HCT116 (cell line): ENCODE measurements at regions not wholly inside any gene's neighbourhood (a gene's known extent, or its start where the extent isn't known, plus 50 kb on each side); places are given as distances from the start of the nearest gene placed in this dataset.

Experiments used
- ATAC-seq: fragments of 200-7000 bp; cut with Tn5 transposase; 2 replicates; pipeline ENCODE4 v1.9.1; 2020; ENCODE audit warnings: mild to moderate bottlenecking, moderate library complexity
- BruUV-seq: library from RNA; stranded (reverse); fragments of 400-500 nt; replicated peaks from 2 replicates; lab custom pipeline; 2021; lab: Mats Ljungman, UMichigan
- CTCF ChIA-PET: fragments of 300-600 bp; sonication (Branson Sonifier 250); formaldehyde crosslinking; loops from one replicate; lab custom pipeline; 2021; ENCODE audit warnings: antibody characterized with exemption; lab: Charles Lee
- POLR2A ChIA-PET: fragments of 300-600, 350-600 bp; sonication (Branson Sonifier 250); formaldehyde crosslinking; loops from one replicate; lab custom pipeline; 2021; ENCODE audit warnings: antibody characterized with exemption; lab: Charles Lee
- RAD21 ChIA-PET, 2 experiments: fragments of 300-600 bp; sonication (Branson Sonifier 250); formaldehyde crosslinking; loops; one replicate each; lab custom pipeline; 2023; ENCODE audit warnings: low total read pairs in 2 of 2; ENCODE audit not compliant: uncharacterized antibody in 2 of 2, unreplicated experiment in 2 of 2, low non-redundant PET in 1 of 2; lab: Charles Lee
- DNase-seq: peaks from one replicate; pipeline ENCODE4 v3.0.0-alpha.2; 2010; ENCODE audit warnings: low read depth, low spot score
- H2AFZ ChIP-seq: fragments of 200-600 bp; shearing (Covaris generic), sonication (generic); 2 replicates; pipeline ENCODE4 v1.6.1; 2017; ENCODE audit warnings: low read depth, mixed run types, mixed read lengths, antibody characterized with exemption, low read length; ENCODE audit not compliant: poor library complexity, severe bottlenecking
- H3K27ac ChIP-seq: 2 replicates; pipeline ENCODE4 v1.5.1; 2012; ENCODE audit warnings: low read depth, low read length
- H3K27me3 ChIP-seq: fragments of 200-600 bp; sonication (generic); 2 replicates; pipeline ENCODE4 v1.6.1; 2016; ENCODE audit warnings: mixed run types, low read length, mixed read lengths; ENCODE audit not compliant: insufficient read depth
- H3K36me3 ChIP-seq, 2 experiments: fragments of 200-500 bp in 1 of 2; fragments of 200-600 bp in 1 of 2; sonication (Bioruptor generic) in 1 of 2; sonication (generic) in 1 of 2; 2 replicates each; pipeline versions ENCODE4 v1.5.1 to v1.6.1; 2014 to 2016; ENCODE audit warnings: low read length in 2 of 2, inconsistent platforms in 1 of 2, mixed read lengths in 1 of 2, mixed run types in 1 of 2; ENCODE audit not compliant: insufficient read depth in 2 of 2, control insufficient read depth in 1 of 2
- H3K4me1 ChIP-seq, 2 experiments: fragments of 200-600 bp in 1 of 2; sonication (generic) in 1 of 2; 2 replicates each; pipeline versions ENCODE4 v1.5.1 to v1.6.1; 2012 to 2017; ENCODE audit warnings: low read length in 2 of 2, inconsistent platforms in 1 of 2, mild to moderate bottlenecking in 1 of 2, mixed read lengths in 1 of 2, mixed run types in 1 of 2, moderate library complexity in 1 of 2; ENCODE audit not compliant: insufficient read depth in 2 of 2, control insufficient read depth in 1 of 2
- H3K4me2 ChIP-seq: fragments of 200-600 bp; sonication (generic); 2 replicates; pipeline ENCODE4 v1.6.1; 2017; ENCODE audit warnings: mixed run types, low read length, mixed read lengths
- H3K4me3 ChIP-seq, 2 experiments: fragments of 200-600 bp in 1 of 2; sonication (generic) in 1 of 2; replicated peaks in 1 of 2; 2 replicates each; pipeline ENCODE4 v1.5.1; 2011 to 2016; ENCODE audit warnings: low read length in 2 of 2, control low read depth in 1 of 2, low read depth in 1 of 2, mild to moderate bottlenecking in 1 of 2, mixed read lengths in 1 of 2, mixed run types in 1 of 2
- H3K79me2 ChIP-seq: fragments of 200-600 bp; sonication (generic); 2 replicates; pipeline ENCODE4 v1.6.1; 2017; ENCODE audit warnings: mild to moderate bottlenecking, mixed run types, low read length, moderate library complexity, mixed read lengths; ENCODE audit not compliant: insufficient read depth
- H3K9ac ChIP-seq: fragments of 200-600 bp; sonication (generic); 2 replicates; pipeline ENCODE4 v1.6.1; 2016; ENCODE audit warnings: low read length, mixed read lengths
- H3K9me2 ChIP-seq: fragments of 200-600 bp; sonication (generic), shearing (Covaris generic); 2 replicates; pipeline ENCODE4 v1.6.1; 2017; ENCODE audit warnings: mixed run types, mild to moderate bottlenecking, moderate library complexity; ENCODE audit not compliant: insufficient read depth
- H3K9me3 ChIP-seq, 2 experiments: fragments of 200-500 bp in 1 of 2; fragments of 200-600 bp in 1 of 2; sonication (Bioruptor generic) in 1 of 2; sonication (generic) in 1 of 2; 2 replicates each; pipeline ENCODE4 v1.6.1; 2014 to 2017; ENCODE audit warnings: low read length in 2 of 2, mixed read lengths in 2 of 2, inconsistent platforms in 1 of 2, low read depth in 1 of 2, mild to moderate bottlenecking in 1 of 2, mixed run types in 1 of 2, moderate library complexity in 1 of 2; ENCODE audit not compliant: control insufficient read depth in 1 of 2, insufficient read depth in 1 of 2
- H4K20me1 ChIP-seq: fragments of 200-600 bp; sonication (generic), shearing (Covaris generic); 2 replicates; pipeline ENCODE4 v1.6.1; 2017; ENCODE audit warnings: mixed run types, mild to moderate bottlenecking, moderate library complexity; ENCODE audit not compliant: insufficient read depth
- CBX3 ChIP-seq: IDR thresholded peaks from 2 replicates; pipeline ENCODE4 v1.6.1; 2012; ENCODE audit warnings: low read depth
- CEBPB ChIP-seq: IDR thresholded peaks from 2 replicates; pipeline ENCODE4 v1.6.1; 2012; ENCODE audit warnings: low read depth
- EGR1 ChIP-seq: IDR thresholded peaks from 2 replicates; pipeline ENCODE4 v1.6.1; 2012; ENCODE audit warnings: low read depth
- ELF1 ChIP-seq: IDR thresholded peaks from 2 replicates; pipeline ENCODE4 v1.6.1; 2012; ENCODE audit warnings: low read depth, borderline replicate concordance
- EZH2 ChIP-seq: fragments of 200-600 bp; sonication (generic); IDR thresholded peaks from 2 replicates; pipeline ENCODE4 v1.6.1; 2017; ENCODE audit warnings: antibody characterized with exemption, mixed run types
- EZH2phosphoT487 ChIP-seq: fragments of 200-600 bp; IDR thresholded peaks from 2 replicates; pipeline ENCODE4 v1.6.1; 2018; ENCODE audit warnings: antibody characterized with exemption, borderline replicate concordance
- FOSL1 ChIP-seq: IDR thresholded peaks from 2 replicates; pipeline ENCODE4 v1.6.1; 2012; ENCODE audit warnings: low read depth
- JUND ChIP-seq: IDR thresholded peaks from 2 replicates; pipeline ENCODE4 v1.6.1; 2012
- POLR2A ChIP-seq: IDR thresholded peaks from 2 replicates; pipeline ENCODE4 v1.7.0; 2011; ENCODE audit warnings: borderline replicate concordance; ENCODE audit not compliant: insufficient read depth, insufficient read length; ENCODE audit errors: extremely low read depth
- POLR2AphosphoS5 ChIP-seq: IDR thresholded peaks from 2 replicates; pipeline ENCODE4 v1.6.1; 2011; ENCODE audit warnings: mild to moderate bottlenecking, low read depth, low read length, moderate library complexity
- RAD21 ChIP-seq: IDR thresholded peaks from 2 replicates; pipeline ENCODE4 v1.6.1; 2012; ENCODE audit warnings: low read depth, mild to moderate bottlenecking
- SIN3A ChIP-seq: IDR thresholded peaks from 2 replicates; pipeline ENCODE4 v1.6.1; 2012; ENCODE audit warnings: low read depth
- SRF ChIP-seq: IDR thresholded peaks from 2 replicates; pipeline ENCODE4 v1.6.1; 2012; ENCODE audit warnings: low read depth
- TCF7L2 ChIP-seq: IDR thresholded peaks from 2 replicates; pipeline ENCODE4 v1.7.0; 2011; ENCODE audit warnings: borderline replicate concordance, inconsistent platforms; ENCODE audit not compliant: insufficient read depth, insufficient read length; ENCODE audit errors: extremely low read depth
- YY1 ChIP-seq: IDR thresholded peaks from 2 replicates; pipeline ENCODE4 v1.6.1; 2011; ENCODE audit warnings: low read length, low read depth, moderate library complexity, mild to moderate bottlenecking; ENCODE audit not compliant: insufficient replicate concordance; ENCODE audit errors: extremely low read depth
- intact Hi-C: fragments of 100-400 bp; cut with micrococcal nuclease; formaldehyde crosslinking; loops from 2 replicates; pipeline ENCODE4 v1.10.0; 2022
- TF ChIP-seq, protein P1 (sequence below): IDR thresholded peaks from 2 replicates; pipeline ENCODE4 v1.6.1; 2012
- TF ChIP-seq, protein P2 (sequence below), 3 experiments: fragments of 200-600 bp in 1 of 3; sonication (generic) in 1 of 3; IDR thresholded peaks in 2 of 3; conservative IDR thresholded peaks in 1 of 3; 2 replicates each; pipeline ENCODE4 v1.5.1; 2012 to 2017; ENCODE audit warnings: low read depth in 2 of 3, low read length in 2 of 3, antibody characterized with exemption in 1 of 3, borderline replicate concordance in 1 of 3, control low read depth in 1 of 3, mild to moderate bottlenecking in 1 of 3, mixed read lengths in 1 of 3, mixed run types in 1 of 3, moderate library complexity in 1 of 3; ENCODE audit not compliant: insufficient read depth in 1 of 3
- TF ChIP-seq, protein P3 (sequence below): IDR thresholded peaks from 2 replicates; pipeline ENCODE4 v1.6.1; 2012; ENCODE audit warnings: low read depth

DNA sequence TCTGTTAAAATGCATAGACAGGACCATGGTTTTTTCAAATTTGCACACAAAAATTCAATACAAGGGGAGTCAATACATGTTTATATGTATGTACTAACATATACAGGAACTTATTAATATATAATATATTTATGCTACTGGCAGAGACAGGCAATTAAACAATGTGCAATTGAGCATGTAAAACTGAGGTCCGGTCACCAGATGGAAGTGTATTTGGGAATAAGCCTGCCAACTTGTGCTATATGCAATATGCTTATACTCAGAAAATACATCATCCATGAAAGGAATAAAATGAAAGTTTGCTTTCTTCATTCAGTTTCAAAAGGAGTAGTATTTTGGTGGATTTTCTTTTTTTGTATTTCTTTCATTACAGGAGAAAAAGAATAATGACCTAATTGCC lies 640.2 kb upstream of the CXADR start:
- intact Hi-C loops = no loop called here
- H3K27ac ChIP-seq = no peak overlapping the region
- peaks cover 25 to 48% of the 10 kb centered on the region in 2 experiments; a peak in 2 of 4 replicates for H3K9me3 ChIP-seq
- no peak for ATAC-seq
- no peaks in the 10 kb centered on the region for H3K27me3 ChIP-seq
- DNase-seq = no peak
- TF ChIP-seq, protein P1, sequence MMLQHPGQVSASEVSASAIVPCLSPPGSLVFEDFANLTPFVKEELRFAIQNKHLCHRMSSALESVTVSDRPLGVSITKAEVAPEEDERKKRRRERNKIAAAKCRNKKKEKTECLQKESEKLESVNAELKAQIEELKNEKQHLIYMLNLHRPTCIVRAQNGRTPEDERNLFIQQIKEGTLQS = no peak
- TF ChIP-seq SIN3A (no peak), JUND (no peak), YY1 (no peak), EZH2phosphoT487 (no peak), POLR2A (no peak), TCF7L2 (no peak), CEBPB (no peak), EGR1 (no peak), RAD21 (no peak), ELF1 (no peak), SRF (no peak), FOSL1 (no peak), CBX3 (no peak), POLR2AphosphoS5 (no peak), EZH2 (no peak)
- TF ChIP-seq, protein P2, sequence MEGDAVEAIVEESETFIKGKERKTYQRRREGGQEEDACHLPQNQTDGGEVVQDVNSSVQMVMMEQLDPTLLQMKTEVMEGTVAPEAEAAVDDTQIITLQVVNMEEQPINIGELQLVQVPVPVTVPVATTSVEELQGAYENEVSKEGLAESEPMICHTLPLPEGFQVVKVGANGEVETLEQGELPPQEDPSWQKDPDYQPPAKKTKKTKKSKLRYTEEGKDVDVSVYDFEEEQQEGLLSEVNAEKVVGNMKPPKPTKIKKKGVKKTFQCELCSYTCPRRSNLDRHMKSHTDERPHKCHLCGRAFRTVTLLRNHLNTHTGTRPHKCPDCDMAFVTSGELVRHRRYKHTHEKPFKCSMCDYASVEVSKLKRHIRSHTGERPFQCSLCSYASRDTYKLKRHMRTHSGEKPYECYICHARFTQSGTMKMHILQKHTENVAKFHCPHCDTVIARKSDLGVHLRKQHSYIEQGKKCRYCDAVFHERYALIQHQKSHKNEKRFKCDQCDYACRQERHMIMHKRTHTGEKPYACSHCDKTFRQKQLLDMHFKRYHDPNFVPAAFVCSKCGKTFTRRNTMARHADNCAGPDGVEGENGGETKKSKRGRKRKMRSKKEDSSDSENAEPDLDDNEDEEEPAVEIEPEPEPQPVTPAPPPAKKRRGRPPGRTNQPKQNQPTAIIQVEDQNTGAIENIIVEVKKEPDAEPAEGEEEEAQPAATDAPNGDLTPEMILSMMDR (IDR thresholded peaks at IDR 0.05 in 2 of 3, conservative IDR thresholded peaks at IDR 0.05 in 1 of 3; ENCODE audit: borderline replicate concordance in 1 of 3, insufficient read depth in 1 of 3, low read depth in 2 of 3, low read length in 2 of 3) = no peak
- TF ChIP-seq, protein P3, sequence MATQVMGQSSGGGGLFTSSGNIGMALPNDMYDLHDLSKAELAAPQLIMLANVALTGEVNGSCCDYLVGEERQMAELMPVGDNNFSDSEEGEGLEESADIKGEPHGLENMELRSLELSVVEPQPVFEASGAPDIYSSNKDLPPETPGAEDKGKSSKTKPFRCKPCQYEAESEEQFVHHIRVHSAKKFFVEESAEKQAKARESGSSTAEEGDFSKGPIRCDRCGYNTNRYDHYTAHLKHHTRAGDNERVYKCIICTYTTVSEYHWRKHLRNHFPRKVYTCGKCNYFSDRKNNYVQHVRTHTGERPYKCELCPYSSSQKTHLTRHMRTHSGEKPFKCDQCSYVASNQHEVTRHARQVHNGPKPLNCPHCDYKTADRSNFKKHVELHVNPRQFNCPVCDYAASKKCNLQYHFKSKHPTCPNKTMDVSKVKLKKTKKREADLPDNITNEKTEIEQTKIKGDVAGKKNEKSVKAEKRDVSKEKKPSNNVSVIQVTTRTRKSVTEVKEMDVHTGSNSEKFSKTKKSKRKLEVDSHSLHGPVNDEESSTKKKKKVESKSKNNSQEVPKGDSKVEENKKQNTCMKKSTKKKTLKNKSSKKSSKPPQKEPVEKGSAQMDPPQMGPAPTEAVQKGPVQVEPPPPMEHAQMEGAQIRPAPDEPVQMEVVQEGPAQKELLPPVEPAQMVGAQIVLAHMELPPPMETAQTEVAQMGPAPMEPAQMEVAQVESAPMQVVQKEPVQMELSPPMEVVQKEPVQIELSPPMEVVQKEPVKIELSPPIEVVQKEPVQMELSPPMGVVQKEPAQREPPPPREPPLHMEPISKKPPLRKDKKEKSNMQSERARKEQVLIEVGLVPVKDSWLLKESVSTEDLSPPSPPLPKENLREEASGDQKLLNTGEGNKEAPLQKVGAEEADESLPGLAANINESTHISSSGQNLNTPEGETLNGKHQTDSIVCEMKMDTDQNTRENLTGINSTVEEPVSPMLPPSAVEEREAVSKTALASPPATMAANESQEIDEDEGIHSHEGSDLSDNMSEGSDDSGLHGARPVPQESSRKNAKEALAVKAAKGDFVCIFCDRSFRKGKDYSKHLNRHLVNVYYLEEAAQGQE = no peak
- H3K9me2 ChIP-seq = no peaks in the 10 kb centered on the region
- H2AFZ ChIP-seq = no peak overlapping the region
- ChIA-PET RAD21 (no interaction called here), CTCF (no interaction called here), POLR2A (no interaction called here)
- H3K36me3 ChIP-seq = no peaks in the 10 kb centered on the region
- H3K79me2 ChIP-seq = no peaks in the 10 kb centered on the region
- H3K4me1 ChIP-seq = no peaks in the 10 kb centered on the region
- H3K4me2 ChIP-seq = no peak overlapping the region
- no peak overlapping the region for H3K9ac ChIP-seq
- H4K20me1 ChIP-seq = no peaks in the 10 kb centered on the region
- no peak overlapping the region for H3K4me3 ChIP-seq
- BruUV-seq = no TSS peak
